Stomach (tissue), 8 donors: ENCODE measurements at regions not wholly inside any gene's neighbourhood (a gene's known extent, or its start where the extent isn't known, plus 50 kb on each side); places are given as distances from the start of the nearest gene placed in this dataset.

Experiments
- DNase-seq, 2 donors: peaks; one replicate each; pipeline versions ENCODE4 v3.0.0 to v3.0.0-alpha.2; 2013 to 2019
- H3K27ac ChIP-seq, 5 donors: fragments of 200-600 bp in 4 of 5; sonication (generic) in 4 of 5; one replicate each; pipeline ENCODE4 v1.5.1; 2013 to 2019; ENCODE audit warnings: mild to moderate bottlenecking in 1 of 5, moderate library complexity in 1 of 5
- H3K27me3 ChIP-seq, 3 donors: fragments of 200-600 bp; sonication (generic); one replicate each; pipeline ENCODE4 v1.5.1; 2017 to 2019; ENCODE audit warnings: mixed run types in 1 of 3
- H3K36me3 ChIP-seq, 4 donors: fragments of 200-600 bp; sonication (generic); 1 replicate in 3 of 4; 2 replicates in 1 of 4; pipeline ENCODE4 v1.5.1; 2016 to 2019
- H3K4me1 ChIP-seq, 4 donors: fragments of 200-600 bp; sonication (generic); one replicate each; pipeline ENCODE4 v1.5.1; 2016 to 2019
- H3K4me3 ChIP-seq, 4 donors: fragments of 200-600 bp; sonication (generic) in 3 of 4; one replicate each; pipeline ENCODE4 v1.5.1; 2016 to 2019; ENCODE audit warnings: mild to moderate bottlenecking in 1 of 4
- H3K9me3 ChIP-seq, 4 donors: fragments of 200-600 bp; sonication (generic); one replicate each; pipeline ENCODE4 v1.5.1; 2016 to 2019
- EP300 ChIP-seq: sonication (generic); formaldehyde crosslinking; IDR thresholded peaks from one replicate; pipeline ENCODE4 v1.6.1; 2017; ENCODE audit warnings: antibody characterized with exemption
- POLR2A ChIP-seq, 4 donors: fragments of 450-650 bp; IDR thresholded peaks; one replicate each; pipeline ENCODE4 v1.6.1; 2016; ENCODE audit warnings: antibody characterized with exemption in 4 of 4, control low read depth in 2 of 4, mild to moderate bottlenecking in 1 of 4, moderate library complexity in 1 of 4
- POLR2AphosphoS5 ChIP-seq, 3 donors: sonication (generic); formaldehyde crosslinking; IDR thresholded peaks; one replicate each; pipeline ENCODE4 v1.6.1; 2016; ENCODE audit warnings: antibody characterized with exemption in 3 of 3
- WGBS, 5 donors: extraction: QIAGEN DNeasy Blood & Tissue Kit in 3 of 5; methylation state at CpG; one replicate each; pipeline versions ENCODE4 v1.1.5 to v1.1.7; 2013 to 2018; 5-methylcytosine and 5-hydroxymethylcytosine counted together
- intact Hi-C: fragments of 100-400 bp; cut with DNase I; formaldehyde crosslinking; loops from one replicate; pipeline ENCODE4 v1.15.1; 2023; ENCODE audit warnings: low total_unique reads
- TF ChIP-seq, protein P1 (sequence below), 7 experiments: fragments of 450-650 bp in 4 of 7; fragments of 200-600 bp in 3 of 7; sonication (generic) in 3 of 7; IDR thresholded peaks; one replicate each; pipeline ENCODE4 v1.5.1; 2016 to 2019; ENCODE audit warnings: antibody characterized with exemption in 7 of 7, control low read depth in 2 of 7, mild to moderate bottlenecking in 1 of 7
- donor health status: healthy with polysubstance abuse.
- donor health status: Bipolar disorder and iron deficiency.
- donor health status: healthy.

DNA sequence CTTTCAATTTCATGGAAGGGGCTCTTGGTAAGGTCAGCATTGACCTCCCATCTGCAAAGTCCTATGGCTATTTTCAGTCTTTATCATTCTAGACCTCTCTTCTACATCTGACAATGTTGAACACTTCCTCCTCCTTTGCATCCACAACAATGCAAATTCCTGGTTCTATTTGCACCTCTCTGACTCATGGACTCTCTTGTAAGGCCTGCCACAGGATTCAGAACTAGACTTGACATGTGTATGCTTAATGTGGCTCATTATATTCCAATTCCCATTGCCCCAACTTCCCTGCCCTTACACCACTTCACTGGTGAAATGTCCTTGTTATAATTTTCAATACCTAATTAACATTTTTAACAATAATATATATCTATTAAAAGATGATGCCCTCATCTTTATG, 314.3 kb upstream of the FGF13 start:
- Histone ChIP-seq H3K9me3 (no peaks in the 10 kb centered on the region), H3K4me3 (no peak overlapping the region), H3K4me1 (no peaks in the 10 kb centered on the region), H3K36me3 (no peaks in the 10 kb centered on the region), H3K27ac (no peak overlapping the region), H3K27me3 (no peaks in the 10 kb centered on the region)
- TF ChIP-seq POLR2AphosphoS5 (IDR thresholded peaks at IDR 0.05) = no peak
- TF ChIP-seq EP300 = no peak
- TF ChIP-seq, protein P1, sequence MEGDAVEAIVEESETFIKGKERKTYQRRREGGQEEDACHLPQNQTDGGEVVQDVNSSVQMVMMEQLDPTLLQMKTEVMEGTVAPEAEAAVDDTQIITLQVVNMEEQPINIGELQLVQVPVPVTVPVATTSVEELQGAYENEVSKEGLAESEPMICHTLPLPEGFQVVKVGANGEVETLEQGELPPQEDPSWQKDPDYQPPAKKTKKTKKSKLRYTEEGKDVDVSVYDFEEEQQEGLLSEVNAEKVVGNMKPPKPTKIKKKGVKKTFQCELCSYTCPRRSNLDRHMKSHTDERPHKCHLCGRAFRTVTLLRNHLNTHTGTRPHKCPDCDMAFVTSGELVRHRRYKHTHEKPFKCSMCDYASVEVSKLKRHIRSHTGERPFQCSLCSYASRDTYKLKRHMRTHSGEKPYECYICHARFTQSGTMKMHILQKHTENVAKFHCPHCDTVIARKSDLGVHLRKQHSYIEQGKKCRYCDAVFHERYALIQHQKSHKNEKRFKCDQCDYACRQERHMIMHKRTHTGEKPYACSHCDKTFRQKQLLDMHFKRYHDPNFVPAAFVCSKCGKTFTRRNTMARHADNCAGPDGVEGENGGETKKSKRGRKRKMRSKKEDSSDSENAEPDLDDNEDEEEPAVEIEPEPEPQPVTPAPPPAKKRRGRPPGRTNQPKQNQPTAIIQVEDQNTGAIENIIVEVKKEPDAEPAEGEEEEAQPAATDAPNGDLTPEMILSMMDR (IDR thresholded peaks at IDR 0.05) = no peak
- TF ChIP-seq POLR2A (IDR thresholded peaks at IDR 0.05) = no peak
- no peak for DNase-seq
- intact Hi-C loops = no loop called here

DNA sequence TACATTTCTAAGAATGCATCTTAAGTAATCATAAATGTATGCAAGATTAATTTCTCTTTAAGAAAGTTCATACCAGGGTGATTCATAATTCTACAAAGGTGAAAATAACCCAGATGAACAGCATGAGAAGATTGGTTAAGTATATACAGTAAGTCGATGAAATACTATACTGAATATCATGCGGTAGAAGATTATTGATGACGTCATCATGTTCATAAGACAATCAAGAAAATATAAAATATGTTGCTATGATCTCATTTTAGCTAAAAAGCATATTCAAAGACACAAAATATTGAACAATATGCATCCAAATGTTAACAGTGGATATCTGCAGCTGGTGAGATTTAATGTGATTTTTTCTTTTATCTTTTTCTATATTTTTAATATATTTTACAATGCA, 312.0 kb upstream of the FGF13 start:
- 79 to 92% (median 84%) methylated on average over 3 of the region's 3 CpGs for WGBS, 5 donors
- no peak for TF ChIP-seq POLR2AphosphoS5 (IDR thresholded peaks at IDR 0.05)
- TF ChIP-seq POLR2A (IDR thresholded peaks at IDR 0.05) = no peak
- TF ChIP-seq, protein P1 (IDR thresholded peaks at IDR 0.05) = no peak
- TF ChIP-seq EP300 = no peak
- Histone ChIP-seq H3K4me3 (no peak overlapping the region), H3K9me3 (no peaks in the 10 kb centered on the region), H3K36me3 (no peaks in the 10 kb centered on the region), H3K27ac (no peak overlapping the region), H3K27me3 (no peaks in the 10 kb centered on the region), H3K4me1 (no peaks in the 10 kb centered on the region)
- DNase-seq = no peak
- intact Hi-C loops = no loop called here

DNA sequence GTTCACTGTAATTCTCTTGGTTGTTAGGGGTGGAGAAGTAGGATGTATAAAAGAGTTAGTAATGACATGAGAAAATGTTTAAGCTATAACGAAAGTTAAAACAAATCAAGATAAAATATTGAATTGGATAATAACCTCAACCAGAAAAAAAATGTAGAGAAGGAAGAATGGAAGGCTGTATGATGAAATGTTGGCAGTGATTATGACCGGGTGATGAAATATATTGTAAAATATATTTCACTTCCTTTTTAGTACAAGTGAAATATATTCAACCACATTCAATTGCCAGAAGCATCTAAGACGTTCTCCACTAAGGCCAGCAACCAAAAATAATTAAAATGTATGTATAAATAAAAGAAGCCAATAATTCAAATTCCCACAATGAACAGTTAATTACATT, 309.3 kb upstream of the FGF13 start:
- WGBS, 5 donors = 64 to 86% (median 66%) methylated on average over 3 of the region's 3 CpGs
- H3K27me3 ChIP-seq = no peaks in the 10 kb centered on the region
- no peak overlapping the region for H3K27ac ChIP-seq
- no peak overlapping the region for H3K4me3 ChIP-seq
- peaks cover 0 to 9% (median 2%) of the 10 kb centered on the region in 4 donors for H3K9me3 ChIP-seq
- TF ChIP-seq POLR2A (IDR thresholded peaks at IDR 0.05) (no peak), EP300 (no peak), POLR2AphosphoS5 (IDR thresholded peaks at IDR 0.05) (no peak)
- TF ChIP-seq, protein P1 (IDR thresholded peaks at IDR 0.05) = no peak
- intact Hi-C loops = no loop called here
- no peaks in the 10 kb centered on the region for H3K36me3 ChIP-seq
- DNase-seq = no peak
- H3K4me1 ChIP-seq = no peaks in the 10 kb centered on the region

DNA sequence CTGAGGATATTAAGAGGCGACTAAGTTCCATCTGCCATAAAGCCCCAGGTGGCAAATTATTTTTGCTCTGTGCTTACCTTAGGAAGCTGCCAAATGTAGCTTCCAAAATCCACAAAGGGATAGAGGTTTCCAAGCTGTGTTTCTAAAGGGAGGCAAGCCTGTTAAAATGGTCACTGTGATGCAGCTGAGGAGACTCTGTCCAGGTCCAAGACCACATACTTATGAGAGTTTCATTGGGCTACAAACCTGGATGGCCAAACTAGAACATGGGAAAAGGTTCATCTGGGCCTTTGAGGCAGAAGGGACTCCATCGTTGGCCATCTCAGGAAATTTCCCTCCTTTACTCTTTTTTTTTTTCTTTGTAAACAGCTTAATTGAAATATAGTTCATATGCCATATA, 306.9 kb upstream of the FGF13 start:
- H3K9me3 ChIP-seq = peaks cover 0 to 12% (median 5%) of the 10 kb centered on the region in 4 donors
- 58 to 87% (median 69%) methylated on average over 2 of the region's 2 CpGs for WGBS, 5 donors
- H3K27me3 ChIP-seq = no peaks in the 10 kb centered on the region
- no peak for TF ChIP-seq POLR2AphosphoS5 (IDR thresholded peaks at IDR 0.05)
- no peak for TF ChIP-seq POLR2A (IDR thresholded peaks at IDR 0.05)
- TF ChIP-seq EP300 = no peak
- no peak overlapping the region for H3K4me3 ChIP-seq
- intact Hi-C loops = no loop called here
- no peak for DNase-seq
- H3K36me3 ChIP-seq = no peaks in the 10 kb centered on the region
- H3K4me1 ChIP-seq = no peaks in the 10 kb centered on the region
- H3K27ac ChIP-seq = no peak overlapping the region

DNA sequence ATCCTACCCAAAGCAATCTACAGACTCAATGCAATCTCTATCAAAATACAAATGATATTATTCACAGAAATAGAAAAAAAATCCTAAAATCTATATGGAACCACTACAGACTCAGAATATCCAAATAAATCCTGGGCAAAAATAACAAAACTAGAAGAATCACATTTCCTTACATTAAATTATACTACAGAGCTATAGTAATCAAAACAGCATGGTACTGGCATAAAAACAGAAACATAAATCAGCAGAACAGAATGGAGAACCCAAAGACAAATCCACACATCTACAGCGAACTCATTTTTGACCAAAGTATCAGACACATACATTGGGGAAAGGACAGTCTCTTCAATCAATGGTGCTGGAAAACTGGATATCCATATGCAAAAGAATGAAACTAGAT, 304.1 kb upstream of the FGF13 start:
- no peak for DNase-seq
- WGBS, 5 donors = 75 to 100% (median 89%) methylated on average over 1 of the region's 1 CpG
- TF ChIP-seq, protein P1 (IDR thresholded peaks at IDR 0.05) = no peak
- TF ChIP-seq POLR2A (IDR thresholded peaks at IDR 0.05) (no peak), POLR2AphosphoS5 (IDR thresholded peaks at IDR 0.05) (no peak)
- no peak overlapping the region for H3K4me3 ChIP-seq
- no peaks in the 10 kb centered on the region for H3K27me3 ChIP-seq
- peaks cover 0 to 23% (median 10%) of the 10 kb centered on the region in 4 donors for H3K9me3 ChIP-seq
- no peaks in the 10 kb centered on the region for H3K36me3 ChIP-seq
- intact Hi-C loops = no loop called here
- no peak overlapping the region for H3K27ac ChIP-seq
- H3K4me1 ChIP-seq = no peaks in the 10 kb centered on the region
